ENCODE measurements at regions not wholly inside any gene's neighbourhood (a gene's known extent, or its start where the extent isn't known, plus 50 kb on each side); places are given as distances from the start of the nearest gene placed in this dataset.

- DNase-seq: no peak
Measured at GRCh38 chr10:131626274-131626673, 274.5 kb upstream of the PPP2R2D start.

GRCh38 chr10:131629026-131629770, 271.6 kb upstream of the PPP2R2D start:
- no peak for DNase-seq

GRCh38 chr10:131630772-131631258, 270.0 kb upstream of the PPP2R2D start:
- no peak for DNase-seq

- no peak for DNase-seq
Measured at GRCh38 chr10:131631619-131632018, 269.2 kb upstream of the PPP2R2D start.

- peak in 1 of 3 donors; percentile 13 for DNase-seq
Measured at GRCh38 chr10:131635564-131636015, 265.2 kb upstream of the PPP2R2D start.

GRCh38 chr10:131636116-131636515, 264.7 kb upstream of the PPP2R2D start:
- DNase-seq: no peak

- DNase-seq: peak; percentile 20 to 50 (median 27)
Measured at GRCh38 chr10:131636841-131637724, 263.7 kb upstream of the PPP2R2D start.

- no peak for DNase-seq
Measured at GRCh38 chr10:131638049-131638879, 262.5 kb upstream of the PPP2R2D start.

GRCh38 chr10:131638880-131639278, 261.9 kb upstream of the PPP2R2D start:
- DNase-seq: no peak

- no peak for DNase-seq
Measured at GRCh38 chr10:131640045-131640644, 260.7 kb upstream of the PPP2R2D start.

GRCh38 chr10:131641231-131641630, 259.6 kb upstream of the PPP2R2D start:
- DNase-seq: no peak

GRCh38 chr10:131641898-131642297, 258.9 kb upstream of the PPP2R2D start:
- DNase-seq: no peak

- no peak for DNase-seq
Measured at GRCh38 chr10:131642966-131643365, 257.8 kb upstream of the PPP2R2D start.

GRCh38 chr10:131644289-131644688, 256.5 kb upstream of the PPP2R2D start:
- DNase-seq: peak; percentile 71 to 96 (median 91)

GRCh38 chr10:131644864-131645658, 255.7 kb upstream of the PPP2R2D start:
- DNase-seq: no peak

GRCh38 chr10:131645756-131646155, 255.1 kb upstream of the PPP2R2D start:
- no peak for DNase-seq

- DNase-seq: no peak
Measured at GRCh38 chr10:131646551-131647525, 254.0 kb upstream of the PPP2R2D start.

- no peak for DNase-seq
Measured at GRCh38 chr10:131647789-131648188, 253.0 kb upstream of the PPP2R2D start.

GRCh38 chr10:131648386-131649020, 252.3 kb upstream of the PPP2R2D start:
- no peak for DNase-seq
